ENCODE measurements at regions not wholly inside any gene's neighbourhood (a gene's known extent, or its start where the extent isn't known, plus 50 kb on each side); places are given as distances from the start of the nearest gene placed in this dataset.

GRCh38 chr13:87235621-87236020, 435.6 kb upstream of the SLITRK5 start:
- TF ChIP-seq GATA2 (IDR thresholded peaks at IDR 0.05; ENCODE audit: low read depth, low read length): no peak
- TF ChIP-seq GATA3 (IDR thresholded peaks at IDR 0.05; ENCODE audit: low read depth, low read length): no peak
